ENCODE measurements at regions not wholly inside any gene's neighbourhood (a gene's known extent, or its start where the extent isn't known, plus 50 kb on each side); places are given as distances from the start of the nearest gene placed in this dataset.

DNA sequence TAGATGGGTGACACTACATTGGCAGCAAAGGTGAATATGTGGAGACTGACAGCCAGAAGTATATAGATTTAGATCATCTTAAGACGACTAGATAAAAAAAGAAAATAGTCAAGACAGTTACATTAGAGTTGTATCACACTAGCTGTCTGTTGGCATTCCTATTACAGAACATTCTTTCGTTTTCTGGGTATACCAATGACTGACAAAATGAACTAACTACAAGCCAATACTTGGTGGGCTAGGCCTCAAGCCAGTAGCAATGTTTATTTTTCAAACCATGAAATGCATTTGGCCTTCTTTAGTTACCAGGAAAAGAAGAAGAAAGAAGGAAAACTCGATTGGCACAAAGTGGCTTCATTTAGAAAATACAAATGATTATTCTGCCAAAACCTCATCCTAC lies 944.9 kb upstream of the ZEB2 start:
- no peak overlapping the region for H3K9ac ChIP-seq (ENCODE audit: low read length)

DNA sequence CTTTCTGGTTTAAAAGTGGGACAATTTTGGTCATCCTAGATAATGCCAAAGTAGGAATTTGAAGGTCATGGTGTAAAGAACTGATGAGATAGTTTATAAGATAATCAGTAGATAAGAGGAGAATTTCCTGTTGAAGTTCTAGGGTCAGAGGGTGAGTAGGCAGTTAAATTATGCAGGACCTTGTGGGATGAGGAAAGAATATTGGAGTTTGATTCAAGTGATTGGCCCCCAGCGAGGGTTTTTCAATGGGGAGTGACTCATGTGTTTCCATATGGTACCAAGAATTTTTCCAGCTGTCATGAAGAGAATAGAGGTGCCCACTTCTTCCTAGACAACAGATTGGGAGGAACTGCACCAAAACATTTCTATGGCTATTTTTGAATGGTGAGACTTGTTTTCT lies 940.2 kb upstream of the ZEB2 start:
- ChIA-PET CTCF (no interaction called here), POLR2A (no interaction called here), RAD21 (ENCODE audit: low non-redundant PET in 1 of 2, low total read pairs in 2 of 2, uncharacterized antibody in 2 of 2, unreplicated experiment in 2 of 2) (no interaction called here)
- TF ChIP-seq EZH2 (IDR thresholded peaks at IDR 0.05) (no peak), RAD21 (IDR thresholded peaks at IDR 0.05; ENCODE audit: low read depth) (no peak), TCF7L2 (IDR thresholded peaks at IDR 0.05; ENCODE audit: borderline replicate concordance, extremely low read depth, insufficient read depth, insufficient read length) (no peak)
- TF ChIP-seq, protein P1, sequence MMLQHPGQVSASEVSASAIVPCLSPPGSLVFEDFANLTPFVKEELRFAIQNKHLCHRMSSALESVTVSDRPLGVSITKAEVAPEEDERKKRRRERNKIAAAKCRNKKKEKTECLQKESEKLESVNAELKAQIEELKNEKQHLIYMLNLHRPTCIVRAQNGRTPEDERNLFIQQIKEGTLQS (IDR thresholded peaks at IDR 0.05), result no peak
- TF ChIP-seq, protein P2, sequence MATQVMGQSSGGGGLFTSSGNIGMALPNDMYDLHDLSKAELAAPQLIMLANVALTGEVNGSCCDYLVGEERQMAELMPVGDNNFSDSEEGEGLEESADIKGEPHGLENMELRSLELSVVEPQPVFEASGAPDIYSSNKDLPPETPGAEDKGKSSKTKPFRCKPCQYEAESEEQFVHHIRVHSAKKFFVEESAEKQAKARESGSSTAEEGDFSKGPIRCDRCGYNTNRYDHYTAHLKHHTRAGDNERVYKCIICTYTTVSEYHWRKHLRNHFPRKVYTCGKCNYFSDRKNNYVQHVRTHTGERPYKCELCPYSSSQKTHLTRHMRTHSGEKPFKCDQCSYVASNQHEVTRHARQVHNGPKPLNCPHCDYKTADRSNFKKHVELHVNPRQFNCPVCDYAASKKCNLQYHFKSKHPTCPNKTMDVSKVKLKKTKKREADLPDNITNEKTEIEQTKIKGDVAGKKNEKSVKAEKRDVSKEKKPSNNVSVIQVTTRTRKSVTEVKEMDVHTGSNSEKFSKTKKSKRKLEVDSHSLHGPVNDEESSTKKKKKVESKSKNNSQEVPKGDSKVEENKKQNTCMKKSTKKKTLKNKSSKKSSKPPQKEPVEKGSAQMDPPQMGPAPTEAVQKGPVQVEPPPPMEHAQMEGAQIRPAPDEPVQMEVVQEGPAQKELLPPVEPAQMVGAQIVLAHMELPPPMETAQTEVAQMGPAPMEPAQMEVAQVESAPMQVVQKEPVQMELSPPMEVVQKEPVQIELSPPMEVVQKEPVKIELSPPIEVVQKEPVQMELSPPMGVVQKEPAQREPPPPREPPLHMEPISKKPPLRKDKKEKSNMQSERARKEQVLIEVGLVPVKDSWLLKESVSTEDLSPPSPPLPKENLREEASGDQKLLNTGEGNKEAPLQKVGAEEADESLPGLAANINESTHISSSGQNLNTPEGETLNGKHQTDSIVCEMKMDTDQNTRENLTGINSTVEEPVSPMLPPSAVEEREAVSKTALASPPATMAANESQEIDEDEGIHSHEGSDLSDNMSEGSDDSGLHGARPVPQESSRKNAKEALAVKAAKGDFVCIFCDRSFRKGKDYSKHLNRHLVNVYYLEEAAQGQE (IDR thresholded peaks at IDR 0.05; ENCODE audit: low read depth), result no peak
- Histone ChIP-seq H3K4me3 (replicated peaks in 1 of 2; ENCODE audit: low read depth in 1 of 2, low read length in 2 of 2) (no peak overlapping the region), H3K27ac (ENCODE audit: low read depth, low read length) (no peak overlapping the region), H3K9ac (ENCODE audit: low read length) (no peak overlapping the region), H3K4me2 (ENCODE audit: low read length) (no peak overlapping the region), H2AFZ (ENCODE audit: low read depth, low read length, poor library complexity, severe bottlenecking) (no peak overlapping the region), H4K20me1 (ENCODE audit: insufficient read depth) (no peaks in the 10 kb centered on the region), H3K4me1 (ENCODE audit: control insufficient read depth in 1 of 2, insufficient read depth in 2 of 2, low read length in 2 of 2) (no peaks in the 10 kb centered on the region), H3K27me3 (ENCODE audit: insufficient read depth, low read length) (no peaks in the 10 kb centered on the region), H3K79me2 (ENCODE audit: insufficient read depth, low read length) (no peaks in the 10 kb centered on the region), H3K36me3 (ENCODE audit: control insufficient read depth in 1 of 2, insufficient read depth in 2 of 2, low read length in 2 of 2) (no peaks in the 10 kb centered on the region), H3K9me2 (ENCODE audit: insufficient read depth) (no peaks in the 10 kb centered on the region; the same call in 1 of the 2 replicates), H3K9me3 (ENCODE audit: control insufficient read depth in 1 of 2, insufficient read depth in 1 of 2, low read depth in 1 of 2, low read length in 2 of 2) (no peaks in the 10 kb centered on the region)
- intact Hi-C loops (cut with micrococcal nuclease), result no loop called here
- BruUV-seq (replicated peaks), result no TSS peak
- ATAC-seq (no peak), DNase-seq (ENCODE audit: low read depth, low spot score) (no peak)

More for the DNA sequence above, 944.9 kb upstream of the ZEB2 start:
- no peaks in the 10 kb centered on the region for H4K20me1 ChIP-seq (ENCODE audit: insufficient read depth)
- H3K4me1 ChIP-seq (ENCODE audit: control insufficient read depth in 1 of 2, insufficient read depth in 2 of 2, low read length in 2 of 2), result no peaks in the 10 kb centered on the region
- BruUV-seq (replicated peaks), result no TSS peak
- ChIA-PET CTCF (no interaction called here), POLR2A (no interaction called here), RAD21 (ENCODE audit: low non-redundant PET in 1 of 2, low total read pairs in 2 of 2, uncharacterized antibody in 2 of 2, unreplicated experiment in 2 of 2) (no interaction called here)
- H3K27ac ChIP-seq (ENCODE audit: low read depth, low read length), result no peak overlapping the region
- H3K36me3 ChIP-seq (ENCODE audit: control insufficient read depth in 1 of 2, insufficient read depth in 2 of 2, low read length in 2 of 2), result no peaks in the 10 kb centered on the region
- no peaks in the 10 kb centered on the region for H3K27me3 ChIP-seq (ENCODE audit: insufficient read depth, low read length)
- intact Hi-C loops (cut with micrococcal nuclease), result no loop called here
- H2AFZ ChIP-seq (ENCODE audit: low read depth, low read length, poor library complexity, severe bottlenecking), result no peak overlapping the region
- no peak overlapping the region for H3K4me3 ChIP-seq (replicated peaks in 1 of 2; ENCODE audit: low read depth in 1 of 2, low read length in 2 of 2)
- TF ChIP-seq FOSL1 (IDR thresholded peaks at IDR 0.05; ENCODE audit: low read depth), result no peak
- no peak for TF ChIP-seq ELF1 (IDR thresholded peaks at IDR 0.05; ENCODE audit: borderline replicate concordance, low read depth)
- TF ChIP-seq POLR2AphosphoS5 (IDR thresholded peaks at IDR 0.05; ENCODE audit: low read depth, low read length), result no peak
- TF ChIP-seq, protein P3, sequence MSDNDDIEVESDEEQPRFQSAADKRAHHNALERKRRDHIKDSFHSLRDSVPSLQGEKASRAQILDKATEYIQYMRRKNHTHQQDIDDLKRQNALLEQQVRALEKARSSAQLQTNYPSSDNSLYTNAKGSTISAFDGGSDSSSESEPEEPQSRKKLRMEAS (IDR thresholded peaks at IDR 0.05), result no peak
- no peak for TF ChIP-seq YY1 (IDR thresholded peaks at IDR 0.05; ENCODE audit: extremely low read depth, insufficient replicate concordance, low read depth, low read length)
- DNase-seq (ENCODE audit: low read depth, low spot score) (no peak), ATAC-seq (no peak)
- H3K9me2 ChIP-seq (ENCODE audit: insufficient read depth), result no peaks in the 10 kb centered on the region; the same call in 1 of the 2 replicates
- H3K79me2 ChIP-seq (ENCODE audit: insufficient read depth, low read length), result no peaks in the 10 kb centered on the region
- H3K9me3 ChIP-seq (ENCODE audit: control insufficient read depth in 1 of 2, insufficient read depth in 1 of 2, low read depth in 1 of 2, low read length in 2 of 2), result no peaks in the 10 kb centered on the region
- H3K4me2 ChIP-seq (ENCODE audit: low read length), result no peak overlapping the region
